GM18498 (cell line): ENCODE measurements at regions not wholly inside any gene's neighbourhood (a gene's known extent, or its start where the extent isn't known, plus 50 kb on each side); places are given as distances from the start of the nearest gene placed in this dataset.

Experiments used
- ATAC-seq: cut with Tn5 transposase; IDR thresholded peaks from one replicate; pipeline ENCODE4 v1.9.1; 2021; ENCODE audit warnings: mild to moderate bottlenecking, moderate library complexity; ENCODE audit not compliant: unreplicated experiment

DNA sequence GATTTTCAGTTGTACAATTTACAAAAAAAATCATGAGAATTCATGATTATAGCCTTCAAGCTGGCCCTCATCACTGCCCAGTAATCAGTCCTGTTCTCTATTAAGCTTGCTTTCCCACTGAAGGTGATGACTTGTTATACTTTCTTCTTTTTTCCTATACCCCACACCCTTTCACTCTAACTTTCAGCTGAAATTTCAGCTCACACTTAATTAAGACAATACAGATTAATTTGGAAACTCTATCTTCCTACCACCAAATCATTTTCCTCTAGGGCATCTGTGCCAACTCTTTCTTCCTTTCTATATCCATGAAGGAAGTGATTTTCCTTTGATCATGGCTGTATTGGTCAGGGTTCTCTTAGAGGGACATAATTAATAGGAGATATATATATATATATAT lies 449.9 kb downstream of the CD109 start:
- ATAC-seq = no peak

DNA sequence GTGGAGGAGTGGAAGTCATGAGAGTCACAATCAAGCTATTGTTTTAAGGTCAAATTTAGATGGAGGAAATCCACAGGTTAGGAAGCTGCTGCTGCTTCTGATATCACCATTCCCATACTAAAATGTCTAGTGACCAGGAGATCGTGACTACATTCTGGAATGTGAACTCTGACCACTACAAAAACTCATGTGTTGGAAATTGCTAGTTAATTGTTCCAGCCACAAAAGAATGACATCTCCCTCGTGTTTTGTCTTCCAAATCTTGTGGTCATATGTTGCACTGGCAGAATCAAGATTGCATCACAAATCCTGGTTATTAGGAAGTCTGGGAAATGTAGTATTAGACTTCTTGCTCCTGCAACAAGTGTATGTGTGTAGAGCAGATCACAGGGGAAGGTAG lies 441.9 kb downstream of the CD109 start:
- no peak for ATAC-seq

DNA sequence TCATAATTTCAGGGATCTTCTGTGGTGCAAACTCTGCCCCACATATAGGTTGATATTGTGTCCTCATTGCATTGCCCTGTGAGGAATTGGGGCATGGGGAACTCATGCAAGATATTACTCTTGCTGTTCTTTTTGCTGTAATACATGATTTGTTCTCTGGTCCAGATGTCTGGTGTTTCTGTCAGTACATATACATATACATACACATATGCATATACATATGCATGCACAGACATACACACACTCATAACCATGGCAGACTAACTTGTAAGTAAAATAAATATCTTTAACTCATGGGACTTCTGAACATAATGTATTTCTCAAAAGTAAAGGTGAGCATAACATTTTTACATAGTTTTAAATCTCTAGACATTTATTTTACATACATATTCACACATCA lies 438.3 kb downstream of the CD109 start:
- no peak for ATAC-seq

DNA sequence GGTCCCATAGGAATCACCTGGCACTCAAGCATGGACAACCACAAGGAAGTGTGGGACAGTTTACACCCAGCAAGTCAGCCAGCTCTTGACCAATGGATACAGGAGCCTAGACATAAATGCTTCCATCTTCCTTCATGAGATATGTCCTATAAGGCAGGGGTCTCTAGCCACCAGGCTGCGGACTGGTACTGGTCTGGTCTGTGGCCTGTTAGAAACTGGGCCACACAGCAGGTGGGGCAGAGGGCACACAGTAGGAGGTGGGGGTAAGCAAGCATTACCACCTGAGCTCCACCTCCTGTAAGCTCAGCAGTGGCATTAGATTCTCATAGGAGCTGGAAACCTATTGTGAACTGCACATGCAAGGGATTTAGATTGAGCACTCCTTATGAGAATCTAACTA lies 437.1 kb downstream of the CD109 start:
- ATAC-seq = no peak

DNA sequence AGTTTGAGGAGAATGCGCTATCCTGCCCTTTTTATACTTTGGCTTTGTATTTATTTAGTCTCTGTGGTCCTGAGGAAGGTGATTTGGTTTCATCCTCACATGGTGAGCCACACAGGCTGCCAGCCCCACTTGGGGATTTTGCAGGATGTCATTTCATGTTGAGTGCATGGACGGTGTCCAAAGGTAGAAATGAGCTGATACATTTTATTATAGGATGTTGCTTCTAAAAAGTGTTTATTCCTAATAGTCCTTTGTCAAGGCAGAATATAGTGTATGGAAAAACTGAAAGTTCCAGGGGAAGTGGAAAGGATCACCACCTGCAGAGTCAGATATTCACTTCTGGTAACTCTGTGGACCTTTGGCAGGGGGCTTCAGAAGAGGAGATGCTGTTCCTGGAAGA lies 434.6 kb downstream of the CD109 start:
- no peak for ATAC-seq

DNA sequence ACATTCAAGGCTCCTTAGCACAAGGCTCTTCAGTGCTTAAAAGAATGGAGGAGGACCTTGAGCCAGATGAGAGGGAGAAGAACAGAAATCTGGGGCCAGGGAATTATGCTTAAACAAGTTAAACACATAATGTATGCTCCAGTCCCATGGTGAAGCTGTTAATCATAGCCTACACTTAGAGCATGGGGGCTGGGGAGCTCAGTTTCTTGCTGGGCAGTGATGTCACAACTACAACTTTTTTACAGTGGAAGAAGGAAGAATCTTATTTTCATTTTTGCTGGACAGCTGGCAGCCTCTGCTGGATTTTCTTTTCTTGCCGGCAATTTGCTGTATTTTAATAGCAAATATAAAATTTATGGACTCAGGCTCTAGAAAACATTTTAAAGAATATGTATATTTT lies 432.5 kb downstream of the CD109 start:
- ATAC-seq = no peak

DNA sequence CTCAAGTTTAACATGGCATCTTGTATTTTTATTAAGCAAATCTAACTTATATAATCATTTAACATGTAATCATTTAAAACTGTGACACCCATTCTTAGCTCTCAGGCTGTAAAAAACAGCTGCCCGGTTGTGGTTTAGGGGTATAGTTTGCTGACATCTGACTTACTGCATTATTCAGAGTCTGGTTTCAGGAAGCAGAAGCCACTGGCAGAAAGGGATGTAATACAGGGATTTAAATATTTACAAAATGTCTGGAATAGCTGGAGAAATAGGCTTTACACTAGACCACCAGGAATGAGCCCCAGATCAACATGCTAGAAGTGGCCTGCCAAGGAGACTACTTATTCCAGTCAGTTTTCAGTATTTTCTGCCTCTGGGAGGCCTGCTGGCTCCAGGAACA lies 421.1 kb downstream of the CD109 start:
- no peak for ATAC-seq

DNA sequence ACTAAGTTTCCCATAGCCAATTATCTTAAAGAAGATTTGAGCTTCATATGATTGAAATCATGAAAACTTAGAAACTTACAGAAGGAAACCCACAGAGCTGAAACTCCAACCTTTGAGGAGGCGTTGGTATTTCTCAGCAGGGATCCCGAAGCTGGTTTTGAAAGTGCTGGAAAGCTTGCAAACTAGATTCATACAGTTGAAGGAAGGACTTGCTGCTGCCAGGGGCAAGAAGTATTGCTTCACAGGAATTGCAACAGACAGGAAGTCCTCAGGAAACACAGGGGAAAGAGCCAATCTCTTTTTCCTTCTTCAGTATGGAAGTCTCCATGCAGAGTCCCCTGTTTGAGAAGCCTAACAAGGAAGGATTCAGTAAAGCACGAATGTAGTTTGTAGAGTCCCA lies 419.7 kb downstream of the CD109 start:
- no peak for ATAC-seq

DNA sequence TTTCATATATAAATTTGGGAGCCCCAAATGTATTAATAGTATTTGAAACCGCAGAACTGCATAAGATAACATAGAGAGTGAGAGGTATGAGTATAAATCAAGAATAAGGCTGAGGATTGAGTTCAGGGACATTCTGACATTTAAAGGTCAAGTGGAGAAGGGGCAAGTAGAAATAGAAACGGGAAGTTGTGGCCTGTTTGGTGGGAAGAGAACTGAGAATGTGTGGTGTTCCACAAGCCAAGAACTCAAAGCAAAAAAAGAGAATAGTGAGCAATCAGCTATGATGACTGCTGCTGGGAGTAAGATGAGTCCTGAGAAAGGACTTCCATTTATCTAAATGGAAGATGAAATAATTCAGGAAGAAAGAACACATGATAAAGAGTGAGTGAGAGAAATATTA lies 418.4 kb downstream of the CD109 start:
- no peak for ATAC-seq

DNA sequence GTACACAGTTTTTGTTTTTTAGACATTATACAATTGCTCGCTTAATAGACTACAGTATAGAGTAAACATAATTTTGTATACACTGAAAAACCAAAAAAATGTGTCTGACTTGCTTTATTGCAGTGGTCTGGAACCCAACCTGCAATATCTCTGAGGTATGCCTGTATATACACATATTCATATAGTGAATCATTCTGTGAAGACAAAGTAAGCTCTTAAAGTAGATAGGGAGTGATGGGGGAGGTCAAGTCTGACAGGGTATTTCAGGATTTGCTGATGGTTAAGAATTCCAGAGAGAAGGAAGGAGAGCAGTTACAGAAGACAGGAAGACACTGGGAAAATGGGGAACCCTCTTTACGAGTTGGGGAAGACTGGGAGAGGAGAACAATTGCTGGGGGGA lies 417.9 kb downstream of the CD109 start:
- no peak for ATAC-seq

DNA sequence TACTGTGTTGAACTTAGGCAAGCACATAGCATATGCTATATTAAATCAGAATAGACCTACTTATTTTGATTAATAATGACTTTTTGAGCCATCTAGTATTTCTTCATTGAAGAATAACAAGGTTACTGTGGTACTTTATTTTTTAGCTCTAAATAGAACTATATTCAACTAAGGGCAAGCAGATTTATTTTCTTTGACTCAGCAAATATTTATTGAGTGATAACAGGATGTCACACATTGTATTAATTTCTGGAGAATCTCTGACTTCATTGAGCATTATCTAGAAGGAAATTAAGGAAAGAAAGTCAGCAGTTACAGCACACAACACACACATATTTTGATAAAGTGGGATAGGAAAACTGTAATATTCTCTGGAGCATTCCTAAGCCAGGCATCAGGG lies 407.4 kb downstream of the CD109 start:
- ATAC-seq = no peak

DNA sequence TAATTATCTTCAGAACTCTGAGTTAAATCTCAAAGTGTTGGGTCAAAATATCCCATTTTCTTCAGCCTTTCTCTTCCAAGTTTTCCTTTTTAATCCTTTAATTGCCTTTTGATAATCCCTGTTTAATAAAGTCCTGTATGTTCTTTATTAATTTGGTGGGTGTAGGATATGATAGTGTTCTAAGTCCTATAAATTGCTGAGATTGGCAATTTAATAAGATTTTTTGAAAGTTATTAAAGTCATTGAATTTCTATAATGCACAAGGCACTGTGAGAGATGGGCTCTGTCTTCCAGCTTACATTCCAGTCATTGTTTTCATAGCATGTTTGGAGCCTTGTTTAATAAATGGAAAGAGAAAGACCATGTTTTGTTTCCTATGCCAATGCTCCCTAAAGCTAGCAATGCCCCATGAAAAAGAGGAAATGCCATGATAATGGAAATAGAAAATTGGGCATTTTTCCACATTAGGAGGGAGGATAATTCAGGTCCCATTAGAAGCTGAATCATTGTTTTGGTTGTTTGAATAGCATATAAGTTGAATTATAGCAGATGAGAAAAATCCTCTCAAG lies 404.8 kb downstream of the CD109 start:
- ATAC-seq = no peak

DNA sequence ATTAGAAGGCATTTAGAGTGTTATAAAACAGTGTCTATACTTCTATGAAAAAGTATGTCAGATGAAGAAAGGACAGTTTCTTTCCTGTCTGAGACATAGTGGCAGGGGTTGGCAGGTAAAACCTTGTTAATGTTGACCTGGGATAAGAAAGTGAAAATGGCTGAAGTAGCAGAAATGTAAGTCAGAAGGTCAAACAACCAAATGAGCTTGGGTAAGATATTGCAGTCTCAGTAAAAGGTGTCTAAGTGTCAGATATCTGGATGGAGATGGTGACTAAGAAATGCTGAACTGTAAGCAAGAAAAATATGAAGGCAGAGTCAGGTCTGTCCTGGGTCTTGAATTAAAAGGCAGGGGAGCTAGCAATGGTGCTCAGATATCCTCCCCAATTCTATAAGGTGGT lies 400.3 kb downstream of the CD109 start:
- ATAC-seq = no peak

DNA sequence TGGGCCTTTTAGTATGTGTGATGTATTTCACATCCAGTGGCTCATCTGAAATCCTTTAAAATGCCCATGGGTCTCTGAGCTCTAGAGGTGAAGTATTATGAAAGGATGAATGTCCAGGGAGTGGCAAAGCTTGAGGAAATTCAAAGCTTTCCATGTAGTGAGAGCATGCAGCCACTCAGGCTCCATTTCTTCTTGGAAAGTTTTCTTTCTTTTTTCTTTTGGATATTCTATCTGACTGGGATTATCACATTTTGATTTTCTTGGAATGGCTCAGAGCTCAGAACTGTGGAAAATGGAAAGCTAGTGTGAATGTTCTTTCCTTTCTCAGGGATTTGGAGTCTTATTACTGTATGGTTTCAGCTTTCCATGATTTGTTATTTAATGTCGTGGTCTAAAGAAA lies 397.4 kb downstream of the CD109 start:
- no peak for ATAC-seq

DNA sequence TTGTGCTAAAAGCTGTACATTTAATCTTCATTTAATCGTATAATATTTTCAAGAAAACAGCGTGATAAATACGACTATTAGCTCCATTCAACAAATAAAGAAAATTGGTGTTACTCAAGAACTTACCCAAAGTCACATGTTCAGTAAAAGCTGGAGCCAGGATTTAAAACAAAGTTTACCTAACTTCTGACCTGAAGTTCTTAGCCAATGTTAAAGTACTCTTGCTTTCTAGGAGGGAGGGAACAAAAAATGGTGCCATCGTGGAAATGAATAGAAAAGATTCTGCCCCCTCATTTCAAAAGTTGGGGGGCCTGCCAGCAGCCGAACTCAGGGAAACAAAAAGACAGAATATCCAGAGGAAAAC lies 395.8 kb downstream of the CD109 start:
- ATAC-seq = no peak

DNA sequence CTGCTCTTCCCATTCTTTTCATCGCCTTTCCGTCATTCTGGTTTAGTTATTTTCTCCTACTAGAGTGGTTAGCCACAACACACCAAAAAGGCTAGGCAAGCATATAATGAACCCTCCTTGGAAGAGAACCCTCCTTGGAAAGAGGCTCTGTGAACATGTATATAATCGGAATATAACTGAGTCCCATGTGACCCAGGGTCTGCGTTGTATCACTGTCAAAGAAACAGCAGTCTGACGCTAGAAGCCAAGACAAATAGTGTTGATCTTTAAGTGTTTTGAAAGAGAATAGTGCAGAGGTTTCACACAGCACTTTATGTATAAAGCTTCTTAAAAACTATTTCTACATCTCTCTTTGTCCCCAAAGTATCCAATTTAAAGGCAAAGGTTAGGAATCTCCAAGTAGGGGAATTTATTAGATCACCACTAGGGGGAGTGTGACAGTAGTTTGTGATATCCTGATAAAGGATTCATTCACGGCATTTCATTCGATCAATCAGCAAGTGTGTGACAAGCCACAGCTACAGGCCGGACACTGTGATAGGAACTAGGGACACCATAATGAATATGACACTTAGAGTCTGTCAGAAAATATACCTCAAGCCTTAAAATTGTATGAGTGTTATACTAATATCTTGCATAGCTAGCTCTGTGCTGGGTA lies 395.3 kb downstream of the CD109 start:
- peak; percentile 69 for ATAC-seq

DNA sequence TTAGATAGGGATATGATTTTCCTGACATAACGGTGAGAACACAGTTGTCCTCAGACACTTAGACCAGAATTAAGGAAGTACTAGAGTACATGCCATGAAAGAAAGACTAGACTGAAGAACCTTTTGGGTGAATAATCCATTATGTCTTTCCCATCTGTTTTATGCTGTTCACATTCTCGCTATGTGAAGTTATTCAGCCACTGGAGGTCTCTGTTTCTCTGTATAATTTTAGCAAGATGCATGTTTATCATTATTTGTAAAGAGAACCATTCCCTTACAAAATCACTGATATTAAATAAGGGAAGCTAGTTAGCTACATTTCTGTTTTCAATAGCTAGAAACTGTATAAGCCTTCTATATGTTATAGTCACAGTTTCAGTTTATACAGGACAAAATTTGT lies 391.9 kb downstream of the CD109 start:
- no peak for ATAC-seq

DNA sequence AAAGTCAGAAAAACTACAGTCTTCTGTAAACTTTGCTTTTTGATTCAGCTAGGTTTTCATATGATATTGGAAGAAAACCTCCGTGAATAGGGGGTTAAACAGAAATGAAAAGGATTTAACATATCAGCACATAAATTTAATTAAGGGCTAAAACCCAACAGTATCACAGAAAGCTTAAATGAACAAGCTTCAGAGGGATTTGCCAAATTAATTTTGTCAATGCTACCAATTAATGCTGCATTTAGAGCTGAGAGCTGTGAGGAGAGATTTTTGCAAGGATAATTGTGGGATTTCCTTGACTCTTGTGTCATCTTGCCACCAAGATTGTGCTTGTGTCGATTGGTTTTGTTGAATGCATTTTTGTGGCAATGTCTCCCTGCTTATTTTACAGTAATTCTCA lies 379.9 kb downstream of the CD109 start:
- ATAC-seq = no peak

DNA sequence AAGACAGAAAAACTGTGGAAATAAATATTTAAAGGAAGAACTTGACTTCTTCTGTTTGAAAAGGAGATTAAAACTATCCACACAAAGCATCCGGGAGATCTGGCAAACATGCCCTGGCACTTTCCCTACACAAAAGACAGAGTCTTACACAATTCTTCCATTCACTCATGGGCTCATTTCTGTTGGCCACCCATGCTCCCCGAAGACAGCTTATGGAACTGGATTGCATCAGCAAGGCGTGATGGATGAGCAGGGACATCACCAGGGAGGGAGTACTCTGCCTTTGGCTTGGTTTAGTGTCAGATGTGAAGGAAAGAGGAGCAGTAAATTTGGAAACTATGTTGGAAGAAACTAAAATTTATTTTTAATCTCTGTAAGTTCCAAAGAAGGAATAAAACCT lies 379.3 kb downstream of the CD109 start:
- no peak for ATAC-seq

DNA sequence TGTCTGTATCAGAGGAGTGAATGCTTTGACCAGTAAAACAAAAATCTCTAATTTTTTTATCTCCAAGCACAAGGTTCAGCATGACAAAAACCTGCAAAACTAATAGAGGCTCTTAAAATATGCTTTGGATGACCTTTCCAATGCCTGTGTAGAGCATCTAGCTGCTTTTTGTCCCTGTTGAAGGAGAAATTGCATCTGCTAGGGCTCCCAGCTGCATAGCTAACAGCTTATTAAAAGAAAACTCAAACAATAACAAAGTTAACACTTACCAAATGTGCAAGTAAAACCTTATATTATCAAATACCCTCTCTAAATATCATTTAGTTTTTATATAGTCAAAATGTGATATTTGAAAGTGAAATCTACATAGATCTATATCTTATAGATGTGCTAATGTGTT lies 378.6 kb downstream of the CD109 start:
- ATAC-seq = no peak

DNA sequence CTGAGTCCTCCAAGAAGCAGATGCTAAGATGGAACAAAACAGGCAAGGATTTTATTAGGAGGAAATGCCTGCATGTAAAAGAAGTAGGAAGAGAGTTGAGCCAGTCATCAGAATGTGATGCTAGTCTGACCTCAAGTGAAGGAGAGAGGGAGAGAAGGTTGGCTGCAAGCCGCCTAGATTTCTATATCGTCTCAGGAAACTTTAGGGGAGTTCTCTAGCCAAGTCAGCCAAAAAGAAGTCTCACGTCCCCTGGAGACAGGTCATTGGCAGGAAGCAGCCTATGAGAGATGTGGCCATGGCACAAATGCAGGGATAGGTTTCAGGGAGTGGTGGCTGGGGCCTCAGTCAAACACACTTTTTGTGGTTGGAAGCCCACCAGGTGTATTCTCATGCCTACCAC lies 378.0 kb downstream of the CD109 start:
- ATAC-seq = no peak

DNA sequence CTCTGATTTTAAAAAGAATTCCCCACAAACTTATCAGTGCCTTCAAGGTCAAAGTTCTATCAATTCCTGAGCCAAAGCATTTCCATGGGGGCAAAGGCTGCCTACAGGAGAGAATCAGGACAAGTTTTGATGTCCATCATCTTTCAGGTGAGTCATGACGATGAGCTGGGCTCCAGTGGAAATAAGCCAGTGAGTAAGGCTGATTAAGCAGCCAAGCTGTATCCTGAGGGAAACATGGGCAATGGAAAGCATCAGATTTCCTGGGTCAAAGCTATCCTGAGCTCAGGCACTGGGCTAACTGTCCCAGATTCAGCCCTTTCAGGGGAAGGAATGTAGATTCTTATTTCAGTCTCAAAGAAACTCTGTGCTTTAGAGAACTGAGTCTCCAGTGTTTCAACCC lies 377.4 kb downstream of the CD109 start:
- no peak for ATAC-seq

DNA sequence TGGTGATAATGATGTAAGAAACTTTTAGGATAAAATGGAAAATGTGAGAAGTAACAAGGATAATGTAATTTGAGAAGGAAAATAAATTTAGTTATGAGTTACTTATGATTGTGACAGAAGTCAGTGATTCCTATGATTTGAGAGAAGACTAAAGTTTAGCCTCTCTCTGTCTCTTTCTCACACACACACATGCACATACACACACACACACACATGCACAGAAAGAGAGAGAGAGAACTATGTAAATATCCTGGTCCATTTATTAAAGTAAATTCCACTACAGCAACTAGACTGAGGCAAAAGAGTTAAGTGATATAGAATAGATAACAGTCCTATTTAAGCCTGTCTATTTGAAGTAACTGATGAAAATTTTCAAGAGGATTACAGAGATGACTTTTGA lies 375.2 kb downstream of the CD109 start:
- ATAC-seq = no peak
